Adrenal gland (tissue), 9 donors: ENCODE measurements at regions not wholly inside any gene's neighbourhood (a gene's known extent, or its start where the extent isn't known, plus 50 kb on each side); places are given as distances from the start of the nearest gene placed in this dataset.

Source experiments
- DNase-seq, 7 donors: peaks; one replicate each; pipeline ENCODE4 v3.0.0-alpha.2; 2019 to 2020
- H3K27ac ChIP-seq, 5 donors: fragments of 200-600 bp; sonication (generic) in 4 of 5; 1 replicate in 3 of 5; 2 replicates in 2 of 5; pipeline versions ENCODE4 v1.5.1 to v1.8.0; 2016 to 2020; ENCODE audit warnings: mild to moderate bottlenecking in 1 of 5
- H3K27me3 ChIP-seq: fragments of 200-600 bp; 2 replicates; pipeline ENCODE4 v1.8.0; 2021
- H3K36me3 ChIP-seq, 2 donors: fragments of 200-600 bp; replicated peaks in 1 of 2; 1 replicate in 1 of 2; 2 replicates in 1 of 2; pipeline versions ENCODE4 v1.5.1 to v1.8.0; 2018 to 2022
- H3K4me1 ChIP-seq, 2 donors: fragments of 200-600 bp; replicated peaks in 1 of 2; 1 replicate in 1 of 2; 2 replicates in 1 of 2; pipeline versions ENCODE4 v1.5.1 to v1.8.0; 2018 to 2021
- H3K4me3 ChIP-seq, 4 donors: fragments of 200-600 bp; sonication (generic) in 3 of 4; one replicate each; pipeline ENCODE4 v1.5.1; 2016 to 2018
- H3K9me3 ChIP-seq, 3 donors: fragments of 200-600 bp; sonication (generic) in 1 of 3; replicated peaks in 1 of 3; 1 replicate in 2 of 3; 2 replicates in 1 of 3; pipeline versions ENCODE4 v1.5.1 to v1.8.0; 2016 to 2021
- CTCF ChIP-seq, 6 experiments: fragments of 450-650 bp in 4 of 6; fragments of 200-600 bp in 2 of 6; sonication (generic) in 1 of 6; IDR thresholded peaks; 1 replicate in 5 of 6; 2 replicates in 1 of 6; pipeline versions ENCODE4 v1.5.1 to v1.8.0; 2016 to 2021; ENCODE audit warnings: antibody characterized with exemption in 6 of 6, mild to moderate bottlenecking in 2 of 6, moderate library complexity in 1 of 6
- POLR2A ChIP-seq, 2 donors: fragments of 450-650 bp; IDR thresholded peaks; one replicate each; pipeline ENCODE4 v1.6.1; 2017; ENCODE audit warnings: antibody characterized with exemption in 2 of 2, mild to moderate bottlenecking in 2 of 2, moderate library complexity in 1 of 2
- WGBS, 4 donors: extraction: QIAGEN DNeasy Blood & Tissue Kit in 2 of 4; methylation state at CpG; one replicate each; pipeline versions ENCODE4 v1.1.5 to v1.1.7; 2013 to 2017; 5-methylcytosine and 5-hydroxymethylcytosine counted together
- intact Hi-C, 2 donors: fragments of 100-400 bp; cut with DNase I; formaldehyde crosslinking; loops; one replicate each; pipeline versions ENCODE4 v1.14.1 to v1.15.0; 2022 to 2023
- donor health status: healthy with polysubstance abuse.
- donor health status: Bipolar disorder and iron deficiency.
- donor health status: DM: yes; HTN: yes; CAD: no.
- donor health status: DM: no; HTN: no; CAD: no.
- donor health status: DM: no; HTN: no; CAD: no.

DNA sequence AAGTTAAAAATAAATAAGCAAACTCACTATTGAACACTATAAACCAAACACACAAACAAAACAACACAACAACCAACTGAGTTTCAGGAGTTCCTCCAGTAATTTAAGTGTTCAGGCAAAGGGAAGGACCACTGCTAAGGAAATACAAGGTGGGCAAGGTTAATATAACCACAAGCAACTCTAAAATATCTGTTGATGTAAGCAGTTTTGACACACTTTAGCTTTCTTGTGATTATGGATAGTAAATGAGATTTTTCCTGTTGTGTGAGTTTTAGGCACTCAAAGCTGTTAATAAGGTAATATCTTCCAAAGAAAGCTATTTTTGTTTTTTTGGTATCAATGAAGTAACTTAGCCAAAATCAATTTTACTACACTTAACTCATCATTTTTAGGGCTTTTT is 839.1 kb upstream of the FOXG1 start:
- intact Hi-C loops: no loop called here
- no peaks in the 10 kb centered on the region for H3K36me3 ChIP-seq
- TF ChIP-seq CTCF (IDR thresholded peaks at IDR 0.05) (no peak), POLR2A (IDR thresholded peaks at IDR 0.05) (no peak)
- no peak overlapping the region for H3K27ac ChIP-seq
- H3K9me3 ChIP-seq: no peaks in the 10 kb centered on the region
- no peaks in the 10 kb centered on the region for H3K27me3 ChIP-seq
- H3K4me3 ChIP-seq: no peak overlapping the region
- no peaks in the 10 kb centered on the region for H3K4me1 ChIP-seq
- DNase-seq: no peak

- DNase-seq: no peak
- H3K27me3 ChIP-seq: no peaks in the 10 kb centered on the region
- no peak overlapping the region for H3K27ac ChIP-seq
- WGBS, 4 donors: 64 to 76% (median 70%) methylated on average over 1 of the region's 1 CpG
- H3K36me3 ChIP-seq: no peaks in the 10 kb centered on the region
- no peaks in the 10 kb centered on the region for H3K9me3 ChIP-seq
- H3K4me1 ChIP-seq: no peaks in the 10 kb centered on the region
- TF ChIP-seq POLR2A (IDR thresholded peaks at IDR 0.05): no peak
- TF ChIP-seq CTCF (IDR thresholded peaks at IDR 0.05): no peak
- intact Hi-C loops: no loop called here
- no peak overlapping the region for H3K4me3 ChIP-seq
Measured at GRCh38 chr14:27929797-27930347, 836.7 kb upstream of the FOXG1 start.

DNA sequence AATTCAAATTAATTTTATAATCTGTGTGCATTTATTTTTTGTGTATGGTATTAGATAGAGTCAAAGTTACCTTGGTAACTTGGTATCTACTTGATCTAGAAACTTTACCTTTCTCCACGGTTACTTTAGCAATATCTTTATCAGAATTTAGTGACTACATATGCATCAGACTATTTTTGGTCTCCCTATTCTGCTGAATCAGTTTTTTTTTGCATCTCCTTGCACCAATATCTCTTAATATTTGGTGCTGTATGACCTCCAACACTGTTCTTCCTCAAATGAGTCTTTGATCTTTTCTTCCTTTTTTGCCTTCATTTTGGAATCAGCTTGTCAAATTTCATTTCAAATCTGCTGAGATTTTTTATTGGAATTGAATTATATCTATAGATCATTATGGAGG is 828.2 kb upstream of the FOXG1 start:
- Histone ChIP-seq H3K27me3 (no peaks in the 10 kb centered on the region), H3K9me3 (no peaks in the 10 kb centered on the region), H3K36me3 (no peaks in the 10 kb centered on the region), H3K4me1 (no peaks in the 10 kb centered on the region), H3K4me3 (no peak overlapping the region), H3K27ac (no peak overlapping the region)
- intact Hi-C loops: no loop called here
- DNase-seq: no peak
- 40 to 59% (median 55%) methylated on average over 1 of the region's 1 CpG for WGBS, 4 donors
- no peak for TF ChIP-seq CTCF (IDR thresholded peaks at IDR 0.05)
- TF ChIP-seq POLR2A (IDR thresholded peaks at IDR 0.05): no peak

DNA sequence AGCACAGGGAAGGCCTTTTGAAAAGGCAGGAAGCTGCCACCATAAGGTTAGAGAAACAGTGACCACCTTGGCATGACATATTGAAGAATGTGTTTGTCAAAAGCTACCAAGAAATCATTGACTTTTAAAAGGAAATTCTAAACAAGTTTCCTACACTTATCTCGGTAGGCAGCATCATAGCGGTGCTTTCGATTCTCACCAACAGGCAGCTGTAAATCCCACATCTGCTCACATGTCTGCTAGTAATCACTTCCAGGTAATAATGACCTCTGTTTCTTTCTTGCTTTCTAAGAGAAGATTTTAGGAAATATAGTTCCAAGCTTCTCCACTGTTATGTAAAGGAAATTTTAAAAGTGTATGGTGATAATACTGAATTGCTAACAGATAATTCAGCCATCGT is 821.1 kb upstream of the FOXG1 start:
- TF ChIP-seq POLR2A (IDR thresholded peaks at IDR 0.05) (no peak), CTCF (IDR thresholded peaks at IDR 0.05) (no peak)
- Histone ChIP-seq H3K36me3 (no peaks in the 10 kb centered on the region), H3K9me3 (no peaks in the 10 kb centered on the region), H3K27ac (no peak overlapping the region), H3K4me1 (no peaks in the 10 kb centered on the region), H3K27me3 (no peaks in the 10 kb centered on the region), H3K4me3 (no peak overlapping the region)
- intact Hi-C loops: no loop called here
- no peak for DNase-seq
- WGBS, 4 donors: 75 to 84% (median 78%) methylated on average over 4 of the region's 4 CpGs
